ENCODE measurements at regions not wholly inside any gene's neighbourhood (a gene's known extent, or its start where the extent isn't known, plus 50 kb on each side); places are given as distances from the start of the nearest gene placed in this dataset.

- DNase-seq (no peak), FAIRE-seq (no peak)
- Histone ChIP-seq H3K9me3 (ENCODE audit: control insufficient read depth in 2 of 3, insufficient read depth in 1 of 3, low read length in 3 of 3) (no peaks in the 10 kb centered on the region), H3K27me3 (ENCODE audit: control insufficient read depth, insufficient read depth, low read length) (no peaks in the 10 kb centered on the region), H3K4me1 (ENCODE audit: control insufficient read depth in 2 of 3, insufficient read depth in 2 of 3, low read depth in 1 of 3, low read length in 3 of 3) (no peaks in the 10 kb centered on the region), H3K4me3 (ENCODE audit: low read length in 3 of 3) (no peak overlapping the region), H3K9ac (ENCODE audit: low read length in 3 of 3) (no peak overlapping the region), H3K27ac (ENCODE audit: low read depth in 2 of 2, low read length in 2 of 2) (no peak overlapping the region), H3K36me3 (ENCODE audit: control insufficient read depth in 2 of 3, insufficient read depth in 3 of 3, low read length in 3 of 3) (no peaks in the 10 kb centered on the region)
- TF ChIP-seq CTCF (IDR thresholded peaks at IDR 0.05; ENCODE audit: borderline replicate concordance, extremely low read depth, insufficient read depth), result no peak
- intact Hi-C loops (cut with DNase I), result no loop called here
Observed at GRCh38 chr5:101917166-101917565, 378.9 kb downstream of the SLCO4C1 start.

DNA sequence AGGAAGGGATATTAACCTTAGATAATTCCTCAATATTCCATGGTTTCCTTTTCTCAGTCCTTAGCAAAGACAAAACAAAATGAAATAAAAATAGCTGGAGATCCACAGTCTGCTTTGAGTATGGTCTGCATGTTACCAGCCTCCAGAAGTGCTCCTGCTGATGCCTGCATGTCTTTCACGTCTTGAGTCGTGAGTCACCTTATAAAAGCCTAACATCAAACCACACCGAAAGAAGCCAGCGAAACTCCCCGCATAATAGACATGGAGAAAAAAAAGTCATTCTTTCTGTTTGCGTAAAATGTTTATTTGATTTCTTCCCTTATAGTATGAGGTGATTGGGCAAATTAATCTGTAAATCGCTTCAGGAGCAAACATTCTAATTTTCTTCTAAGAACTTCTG lies 380.5 kb downstream of the SLCO4C1 start:
- H3K4me1 ChIP-seq (ENCODE audit: control insufficient read depth in 2 of 3, insufficient read depth in 2 of 3, low read depth in 1 of 3, low read length in 3 of 3), result no peaks in the 10 kb centered on the region
- no peak for TF ChIP-seq CTCF (IDR thresholded peaks at IDR 0.05; ENCODE audit: borderline replicate concordance, extremely low read depth, insufficient read depth)
- H3K9ac ChIP-seq (ENCODE audit: low read length in 3 of 3), result no peak overlapping the region
- no peaks in the 10 kb centered on the region for H3K36me3 ChIP-seq (ENCODE audit: control insufficient read depth in 2 of 3, insufficient read depth in 3 of 3, low read length in 3 of 3)
- H3K9me3 ChIP-seq (ENCODE audit: control insufficient read depth in 2 of 3, insufficient read depth in 1 of 3, low read length in 3 of 3), result no peaks in the 10 kb centered on the region
- no peaks in the 10 kb centered on the region for H3K27me3 ChIP-seq (ENCODE audit: control insufficient read depth, insufficient read depth, low read length)
- no peak overlapping the region for H3K27ac ChIP-seq (ENCODE audit: low read depth in 2 of 2, low read length in 2 of 2)
- no peak overlapping the region for H3K4me3 ChIP-seq (ENCODE audit: low read length in 3 of 3)
- FAIRE-seq (no peak), DNase-seq (no peak)
- intact Hi-C loops (cut with DNase I), result no loop called here

- H3K27ac ChIP-seq (ENCODE audit: low read depth in 2 of 2, low read length in 2 of 2), result no peak overlapping the region
- no peak for TF ChIP-seq CTCF (IDR thresholded peaks at IDR 0.05; ENCODE audit: borderline replicate concordance, extremely low read depth, insufficient read depth)
- H3K4me3 ChIP-seq (ENCODE audit: low read length in 3 of 3), result no peak overlapping the region
- no peaks in the 10 kb centered on the region for H3K4me1 ChIP-seq (ENCODE audit: control insufficient read depth in 2 of 3, insufficient read depth in 2 of 3, low read depth in 1 of 3, low read length in 3 of 3)
- intact Hi-C loops (cut with DNase I), result no loop called here
- no peaks in the 10 kb centered on the region for H3K9me3 ChIP-seq (ENCODE audit: control insufficient read depth in 2 of 3, insufficient read depth in 1 of 3, low read length in 3 of 3)
- no peaks in the 10 kb centered on the region for H3K27me3 ChIP-seq (ENCODE audit: control insufficient read depth, insufficient read depth, low read length)
- DNase-seq (no peak), FAIRE-seq (no peak)
- no peak overlapping the region for H3K9ac ChIP-seq (ENCODE audit: low read length in 3 of 3)
- H3K36me3 ChIP-seq (ENCODE audit: control insufficient read depth in 2 of 3, insufficient read depth in 3 of 3, low read length in 3 of 3), result no peaks in the 10 kb centered on the region
Observed at GRCh38 chr5:101904736-101905135, 391.3 kb downstream of the SLCO4C1 start.

DNA sequence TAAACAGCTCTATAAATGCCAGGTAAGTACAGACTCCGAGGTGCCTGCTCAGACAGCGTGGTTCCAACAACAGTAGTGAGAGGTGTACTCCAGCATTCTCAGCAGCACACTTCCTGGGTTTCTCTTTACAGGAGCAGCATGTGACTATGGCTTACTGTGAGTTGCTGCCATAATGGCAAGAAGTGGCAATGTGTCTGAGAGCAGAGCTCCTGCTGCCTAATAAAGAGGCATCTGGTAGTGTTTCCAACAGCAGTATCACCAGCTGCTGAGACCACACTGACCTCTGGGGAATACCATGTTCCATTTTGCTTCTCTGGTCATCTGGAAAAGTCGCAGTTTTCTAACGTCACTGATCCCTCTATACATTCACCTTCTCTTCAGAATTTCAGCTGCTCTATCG lies 398.2 kb downstream of the SLCO4C1 start:
- Histone ChIP-seq H3K27ac (ENCODE audit: low read depth in 2 of 2, low read length in 2 of 2) (no peak overlapping the region), H3K4me1 (ENCODE audit: control insufficient read depth in 2 of 3, insufficient read depth in 2 of 3, low read depth in 1 of 3, low read length in 3 of 3) (no peaks in the 10 kb centered on the region), H3K4me3 (ENCODE audit: low read length in 3 of 3) (no peak overlapping the region), H3K36me3 (ENCODE audit: control insufficient read depth in 2 of 3, insufficient read depth in 3 of 3, low read length in 3 of 3) (no peaks in the 10 kb centered on the region), H3K9me3 (ENCODE audit: control insufficient read depth in 2 of 3, insufficient read depth in 1 of 3, low read length in 3 of 3) (no peaks in the 10 kb centered on the region), H3K9ac (ENCODE audit: low read length in 3 of 3) (no peak overlapping the region), H3K27me3 (ENCODE audit: control insufficient read depth, insufficient read depth, low read length) (no peaks in the 10 kb centered on the region)
- TF ChIP-seq CTCF (IDR thresholded peaks at IDR 0.05; ENCODE audit: borderline replicate concordance, extremely low read depth, insufficient read depth), result no peak
- intact Hi-C loops (cut with DNase I), result no loop called here
- no peak for DNase-seq
- no peak for FAIRE-seq
